HFFc6 (cell line): ENCODE measurements at regions not wholly inside any gene's neighbourhood (a gene's known extent, or its start where the extent isn't known, plus 50 kb on each side); places are given as distances from the start of the nearest gene placed in this dataset.

Source experiments
- DNase-seq: peaks from one replicate; pipeline ENCODE4 v3.0.0-alpha.2; 2018
- H3K27ac Mint-ChIP-seq: 2 replicates; pipeline ENCODE4 v1.8.0; 2020; ENCODE audit warnings: mild to moderate bottlenecking, mixed read lengths
- H3K27me3 Mint-ChIP-seq: 2 replicates; pipeline ENCODE4 v1.8.0; 2021; ENCODE audit warnings: mild to moderate bottlenecking, moderate library complexity, mixed read lengths; ENCODE audit not compliant: insufficient read depth
- H3K36me3 Mint-ChIP-seq: 2 replicates; pipeline ENCODE4 v1.8.0; 2021; ENCODE audit warnings: low read depth, mixed read lengths
- H3K4me1 Mint-ChIP-seq: 2 replicates; pipeline ENCODE4 v1.8.0; 2020; ENCODE audit warnings: low read depth, mixed read lengths
- H3K4me3 Mint-ChIP-seq: 2 replicates; pipeline ENCODE4 v1.8.0; 2020; ENCODE audit warnings: mild to moderate bottlenecking, moderate library complexity, mixed read lengths
- H3K9me3 Mint-ChIP-seq: 2 replicates; pipeline ENCODE4 v1.8.0; 2020; ENCODE audit warnings: mild to moderate bottlenecking, mixed read lengths
- CTCF ChIP-seq: fragments of 200-600 bp; sonication (generic); IDR thresholded peaks from 2 replicates; pipeline ENCODE4 v1.5.0; 2021; ENCODE audit warnings: antibody characterized with exemption, mild to moderate bottlenecking

GRCh38 chrX:25166546-25166945 is 150.8 kb upstream of the ARX start:
- Mint-ChIP-seq H3K9me3 (no peaks in the 10 kb centered on the region), H3K36me3 (no peaks in the 10 kb centered on the region)
- no peak for TF ChIP-seq CTCF

GRCh38 chrX:25166145-25166544 is 150.4 kb upstream of the ARX start:
- TF ChIP-seq CTCF = no peak
- H3K36me3 Mint-ChIP-seq = no peaks in the 10 kb centered on the region
- no peaks in the 10 kb centered on the region for H3K4me1 Mint-ChIP-seq

More at GRCh38 chrX:25166546-25166945, 150.8 kb upstream of the ARX start:
- Mint-ChIP-seq H3K27me3 (peaks cover 1% of the 10 kb centered on the region; the same call in 1 of the 2 replicates), H3K27ac (no peak overlapping the region), H3K4me1 (no peaks in the 10 kb centered on the region), H3K4me3 (no peak overlapping the region)
- no peak for DNase-seq

GRCh38 chrX:25158635-25159034 is 142.9 kb upstream of the ARX start:
- Mint-ChIP-seq H3K4me3 (no peak overlapping the region), H3K36me3 (no peaks in the 10 kb centered on the region), H3K27me3 (no peaks in the 10 kb centered on the region; the same call in 1 of the 2 replicates), H3K4me1 (no peaks in the 10 kb centered on the region), H3K27ac (no peak overlapping the region), H3K9me3 (no peaks in the 10 kb centered on the region)
- no peak for DNase-seq
- TF ChIP-seq CTCF = no peak

More at GRCh38 chrX:25166145-25166544, 150.4 kb upstream of the ARX start:
- no peak overlapping the region for H3K4me3 Mint-ChIP-seq
- peaks cover 1% of the 10 kb centered on the region; the same call in 1 of the 2 replicates for H3K27me3 Mint-ChIP-seq
- H3K27ac Mint-ChIP-seq = no peak overlapping the region
- DNase-seq = no peak
- H3K9me3 Mint-ChIP-seq = no peaks in the 10 kb centered on the region

GRCh38 chrX:25156832-25157231 is 141.1 kb upstream of the ARX start:
- Mint-ChIP-seq H3K9me3 (no peaks in the 10 kb centered on the region), H3K4me3 (no peak overlapping the region), H3K36me3 (no peaks in the 10 kb centered on the region), H3K4me1 (no peaks in the 10 kb centered on the region), H3K27me3 (no peaks in the 10 kb centered on the region; the same call in 1 of the 2 replicates), H3K27ac (no peak overlapping the region)
- no peak for TF ChIP-seq CTCF
- DNase-seq = no peak

- no peak for TF ChIP-seq CTCF
- DNase-seq = peak; percentile 2
- Mint-ChIP-seq H3K4me3 (no peak overlapping the region), H3K27ac (no peak overlapping the region), H3K9me3 (no peaks in the 10 kb centered on the region), H3K27me3 (no peaks in the 10 kb centered on the region; the same call in 1 of the 2 replicates), H3K36me3 (no peaks in the 10 kb centered on the region), H3K4me1 (no peaks in the 10 kb centered on the region)
These were observed 140.6 kb upstream of the ARX start for GRCh38 chrX:25156323-25156722.

- Mint-ChIP-seq H3K9me3 (no peaks in the 10 kb centered on the region), H3K36me3 (no peaks in the 10 kb centered on the region), H3K4me3 (no peak overlapping the region), H3K27ac (no peak overlapping the region), H3K4me1 (no peaks in the 10 kb centered on the region), H3K27me3 (no peaks in the 10 kb centered on the region; the same call in 1 of the 2 replicates)
- no peak for DNase-seq
- no peak for TF ChIP-seq CTCF
These were observed 138.4 kb upstream of the ARX start for GRCh38 chrX:25154168-25154567.
